GM21423 (cell line): ENCODE measurements at regions not wholly inside any gene's neighbourhood (a gene's known extent, or its start where the extent isn't known, plus 50 kb on each side); places are given as distances from the start of the nearest gene placed in this dataset.
"Not testable (repeated sequence)": the region's sequence is repeated elsewhere in the genome, so short reads cannot be mapped to it uniquely, and the experiment has no call there.

Source experiments
- ATAC-seq: cut with Tn5 transposase; IDR thresholded peaks from one replicate; pipeline ENCODE4 v1.9.1; 2021; ENCODE audit warnings: mild to moderate bottlenecking, moderate library complexity; ENCODE audit not compliant: unreplicated experiment

DNA sequence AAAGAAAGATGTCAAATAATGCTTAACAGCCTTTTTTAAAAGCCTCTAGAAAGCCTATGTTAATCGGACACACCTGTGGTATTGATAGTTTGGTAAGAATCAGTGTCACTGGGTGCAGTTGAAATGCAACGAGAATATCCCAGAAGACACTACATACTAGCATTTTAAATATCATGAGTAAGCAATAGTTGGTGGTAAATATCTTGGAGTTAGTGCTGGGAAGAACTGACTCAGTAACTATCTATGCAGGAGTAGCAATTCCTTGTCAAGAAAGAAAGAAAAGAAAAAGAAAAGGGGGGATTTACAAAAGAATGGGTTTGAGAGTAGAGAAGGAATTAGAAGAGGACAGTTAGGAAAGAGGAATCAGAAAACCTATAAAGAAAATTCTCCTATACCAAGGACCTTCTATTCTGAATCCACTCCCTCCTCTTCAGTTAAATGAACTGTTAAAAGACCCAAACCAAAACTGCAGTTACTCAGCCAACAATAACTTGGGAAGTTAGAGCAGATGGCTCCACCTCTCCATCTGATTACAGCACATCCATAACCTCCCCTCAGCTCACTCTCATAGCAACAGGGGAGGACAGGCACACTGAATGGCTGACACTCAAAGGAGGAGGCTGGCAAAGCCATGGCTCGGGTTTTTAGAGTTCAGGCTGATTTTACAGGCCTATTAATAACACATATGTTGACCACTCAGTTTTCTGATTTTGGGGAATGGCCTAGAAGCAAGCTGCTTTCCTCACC, 207.6 kb upstream of the MDFIC2 start:
- no peak for ATAC-seq

DNA sequence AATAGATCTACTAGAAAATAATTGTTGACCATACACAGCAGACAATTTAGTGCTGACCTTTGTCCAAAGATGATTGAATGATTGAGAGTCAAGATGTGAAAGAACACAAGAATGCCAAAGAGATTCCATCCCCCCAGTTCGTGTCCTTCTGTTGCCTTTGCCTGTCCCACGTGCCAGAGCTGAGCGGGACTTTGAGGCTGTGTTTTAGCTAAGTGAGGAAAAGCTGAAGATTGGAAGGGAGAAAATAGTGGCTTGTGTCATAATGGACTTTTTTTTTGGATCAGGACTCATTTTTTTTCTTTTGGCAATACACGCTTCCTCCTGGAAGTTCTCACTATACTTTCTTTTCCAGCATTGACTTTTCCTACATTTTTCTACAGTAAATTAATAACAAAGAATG, 206.6 kb upstream of the MDFIC2 start:
- ATAC-seq: no peak

DNA sequence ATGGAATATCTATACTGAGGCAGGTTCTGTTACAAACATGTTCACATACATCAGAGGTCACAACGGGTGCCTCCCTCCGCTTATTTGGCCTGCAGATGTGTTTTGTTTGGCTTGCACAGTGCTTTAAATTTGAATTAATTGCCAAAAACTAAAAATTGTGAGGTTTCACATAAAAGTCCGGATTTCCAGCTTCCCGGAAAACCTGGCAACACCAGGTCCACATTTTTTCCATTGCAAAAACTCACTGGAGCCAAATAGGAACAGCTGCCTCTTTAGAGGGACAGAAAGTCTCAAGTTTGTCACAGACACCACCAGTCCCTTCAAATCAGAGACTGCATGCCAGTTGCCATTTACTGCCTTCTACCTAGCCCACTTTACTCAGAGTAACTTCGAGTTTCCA, 205.9 kb upstream of the MDFIC2 start:
- ATAC-seq: no peak

DNA sequence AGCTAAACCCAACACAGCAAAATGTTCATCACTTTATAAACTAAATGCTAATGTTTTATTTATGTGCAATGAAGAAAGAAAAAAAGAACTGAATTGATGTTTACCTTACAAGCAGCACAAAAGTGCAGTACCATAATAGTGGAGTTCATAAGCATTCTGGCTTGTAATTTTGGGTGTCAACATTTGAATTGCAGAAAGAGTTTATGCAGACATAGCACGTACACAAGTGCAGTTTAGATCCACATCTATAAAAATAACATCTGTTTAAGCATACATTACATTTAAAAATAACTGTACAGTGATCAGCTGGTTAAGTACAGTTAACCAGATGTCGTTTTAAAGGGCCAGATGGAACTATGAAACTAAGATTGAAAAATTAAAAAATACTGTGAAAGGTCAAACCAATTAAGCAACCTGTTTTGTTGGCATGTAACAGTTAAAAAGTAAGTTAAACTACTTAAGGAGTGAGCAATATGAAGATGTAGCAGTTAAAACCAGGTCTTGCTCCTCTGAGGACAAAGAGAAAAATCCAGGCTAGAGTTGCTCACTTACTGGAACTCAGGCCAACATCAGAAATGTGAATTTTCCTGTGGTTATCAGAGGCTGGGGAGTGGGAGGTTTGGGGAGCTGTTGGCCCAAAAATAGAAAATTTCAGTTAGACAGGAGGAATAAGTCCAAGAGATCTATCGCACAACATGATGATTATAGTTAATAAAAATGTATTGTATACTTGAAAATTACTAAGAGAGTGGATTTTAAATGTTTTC, 204.9 kb upstream of the MDFIC2 start:
- ATAC-seq: no peak

DNA sequence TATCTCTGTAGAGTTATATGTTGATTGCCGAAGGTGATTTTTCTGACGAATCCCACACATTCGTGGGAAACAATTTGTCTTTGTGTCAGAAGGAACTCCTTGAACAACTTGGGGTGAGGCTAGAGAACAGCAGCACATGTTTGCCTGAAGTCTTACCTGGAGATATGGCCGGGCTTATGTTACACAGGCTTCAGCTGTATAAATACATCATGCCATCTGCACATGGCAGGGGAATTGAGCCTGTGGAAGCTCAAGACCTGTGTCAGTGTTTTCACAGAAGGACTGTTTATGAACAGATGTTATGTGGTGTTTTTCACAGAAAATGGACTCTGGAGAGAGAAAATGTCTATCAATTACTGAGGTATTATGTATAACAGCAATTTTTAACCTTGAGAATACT, 203.6 kb upstream of the MDFIC2 start:
- ATAC-seq: no peak

DNA sequence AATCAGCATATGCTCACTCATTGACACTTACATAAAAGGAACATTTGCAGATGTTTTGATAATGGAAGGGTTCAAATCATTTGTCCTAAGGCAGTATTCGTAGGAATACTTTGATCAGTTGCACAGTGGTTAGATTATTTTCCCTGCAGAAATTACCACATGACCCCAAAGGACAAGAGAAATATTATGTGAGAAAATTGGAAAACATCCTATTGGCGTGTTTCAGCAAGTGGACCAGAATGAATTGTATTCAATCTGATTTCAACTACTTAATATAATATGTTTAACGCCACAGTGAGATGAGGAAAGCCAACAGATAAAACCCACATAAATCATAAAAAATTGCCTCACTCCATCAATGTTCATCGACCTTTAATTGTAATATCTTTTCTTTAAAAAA, 195.0 kb upstream of the MDFIC2 start:
- ATAC-seq: no peak

DNA sequence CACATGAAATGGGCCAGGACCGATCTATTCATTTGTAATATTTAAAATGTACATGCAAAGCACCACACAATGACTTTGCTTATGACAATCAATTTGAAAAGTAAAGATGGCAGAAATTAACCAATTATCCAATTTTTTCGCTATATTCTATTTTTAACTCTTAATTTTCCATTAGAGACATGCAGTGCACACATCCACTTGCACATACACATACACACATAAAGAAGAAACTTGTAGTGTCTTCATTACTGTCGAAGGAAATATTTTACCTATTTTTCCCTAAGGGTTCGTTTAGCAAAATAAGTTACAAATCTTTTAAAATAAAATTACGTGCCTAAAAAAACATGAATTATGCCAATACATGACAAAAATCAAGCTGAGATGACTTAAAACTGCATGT, 194.3 kb upstream of the MDFIC2 start:
- ATAC-seq: no peak

DNA sequence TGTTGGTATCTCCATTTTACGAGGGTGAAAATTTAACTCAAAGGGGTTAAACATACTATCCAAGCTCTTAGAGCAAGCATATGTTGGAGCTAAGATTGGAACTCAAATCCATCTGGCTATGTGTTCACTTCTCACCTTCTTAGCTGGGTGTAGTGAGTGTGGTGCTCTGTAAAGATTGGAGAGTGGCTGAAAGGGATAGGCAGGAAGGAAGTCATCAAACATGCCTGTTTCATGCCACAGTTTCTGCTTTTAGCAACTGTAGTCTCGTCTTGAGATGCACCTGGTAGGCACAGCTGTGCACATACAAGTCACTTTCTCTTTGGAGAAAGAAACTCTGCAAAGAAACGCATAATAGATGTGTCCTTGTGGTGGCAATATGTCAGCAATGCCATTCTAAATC, 189.1 kb upstream of the MDFIC2 start:
- ATAC-seq: no peak

DNA sequence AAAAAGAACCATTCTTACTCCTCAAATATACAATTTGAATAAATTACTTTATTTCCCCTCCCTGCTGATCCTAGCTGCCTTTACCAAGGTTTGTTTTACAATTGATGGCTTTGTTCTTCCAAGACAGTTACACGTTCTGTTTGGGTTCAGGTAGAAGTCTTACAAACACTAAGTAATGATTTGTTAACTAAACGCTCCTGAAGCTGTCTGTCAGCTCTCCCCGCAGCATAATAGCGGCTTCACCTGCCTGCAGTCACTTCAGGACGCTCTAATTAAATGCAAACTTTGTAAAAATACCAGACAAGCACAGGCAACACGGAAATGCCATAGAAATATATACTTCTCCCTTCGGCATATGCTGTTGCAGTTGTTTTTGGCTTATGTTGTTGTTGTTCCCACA, 176.4 kb upstream of the MDFIC2 start:
- no peak for ATAC-seq

DNA sequence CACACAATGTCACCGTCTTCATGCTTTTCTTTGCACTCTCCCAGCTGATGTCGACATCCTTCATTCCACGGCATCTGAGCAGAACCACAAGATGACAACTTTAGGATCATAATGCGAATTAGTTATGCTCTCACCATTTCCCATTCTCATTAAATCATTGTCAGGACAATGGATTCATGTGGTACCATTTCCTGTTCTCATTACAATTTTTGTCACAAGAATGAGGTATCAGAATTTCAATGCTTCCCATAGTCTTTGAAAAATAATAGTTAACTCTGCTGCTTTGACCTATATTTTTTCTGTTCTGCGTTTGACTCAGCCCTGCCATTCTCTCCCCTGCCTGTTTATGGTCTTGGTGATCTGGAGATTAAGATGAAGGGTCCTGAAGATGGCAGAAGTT, 175.7 kb upstream of the MDFIC2 start:
- no peak for ATAC-seq

DNA sequence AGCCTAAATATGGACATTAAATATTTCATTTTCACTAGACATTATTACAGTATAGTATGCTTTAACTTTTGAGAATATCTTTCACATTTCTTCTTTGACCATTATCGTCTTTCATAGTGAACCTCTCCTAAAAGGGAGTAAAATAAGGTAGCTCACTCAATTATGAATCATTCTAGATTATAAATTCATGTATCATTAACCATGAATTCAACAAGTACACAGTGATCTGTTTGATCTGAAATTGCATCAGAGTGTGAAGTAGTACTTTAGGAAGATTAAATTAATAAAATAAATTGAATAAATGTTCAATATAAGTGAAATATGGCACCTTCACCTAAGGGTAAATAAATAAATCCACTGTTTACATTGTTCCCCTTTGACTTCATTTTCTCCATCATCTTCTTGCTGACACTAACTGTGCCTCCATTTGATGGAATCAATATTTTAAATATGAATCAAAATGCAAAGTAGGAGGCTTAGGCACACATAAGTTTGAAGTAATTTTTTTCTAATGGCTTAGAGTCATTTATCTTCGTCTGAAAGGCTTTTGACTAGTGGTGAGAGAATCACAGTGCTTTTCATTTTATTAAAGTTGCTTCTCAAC, 174.1 kb upstream of the MDFIC2 start:
- no peak for ATAC-seq

DNA sequence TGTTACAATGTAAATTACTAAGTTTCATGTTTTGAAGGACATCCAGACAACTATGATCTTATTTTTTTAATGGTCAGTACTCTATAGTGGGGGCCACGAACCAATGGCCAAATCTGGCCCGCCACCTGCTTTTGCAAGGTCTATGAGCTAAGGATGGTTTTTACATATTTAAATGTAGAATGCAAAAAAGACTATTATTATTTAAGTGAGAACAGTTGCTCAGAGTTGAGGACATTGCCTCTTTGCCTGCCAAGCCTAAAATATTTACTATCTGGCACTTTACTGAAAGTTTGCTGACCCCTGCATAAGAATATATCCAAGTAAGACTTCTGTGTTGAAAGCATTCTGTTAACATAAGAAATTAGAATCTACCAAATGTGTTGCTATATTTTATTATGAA, 163.7 kb upstream of the MDFIC2 start:
- no peak for ATAC-seq

DNA sequence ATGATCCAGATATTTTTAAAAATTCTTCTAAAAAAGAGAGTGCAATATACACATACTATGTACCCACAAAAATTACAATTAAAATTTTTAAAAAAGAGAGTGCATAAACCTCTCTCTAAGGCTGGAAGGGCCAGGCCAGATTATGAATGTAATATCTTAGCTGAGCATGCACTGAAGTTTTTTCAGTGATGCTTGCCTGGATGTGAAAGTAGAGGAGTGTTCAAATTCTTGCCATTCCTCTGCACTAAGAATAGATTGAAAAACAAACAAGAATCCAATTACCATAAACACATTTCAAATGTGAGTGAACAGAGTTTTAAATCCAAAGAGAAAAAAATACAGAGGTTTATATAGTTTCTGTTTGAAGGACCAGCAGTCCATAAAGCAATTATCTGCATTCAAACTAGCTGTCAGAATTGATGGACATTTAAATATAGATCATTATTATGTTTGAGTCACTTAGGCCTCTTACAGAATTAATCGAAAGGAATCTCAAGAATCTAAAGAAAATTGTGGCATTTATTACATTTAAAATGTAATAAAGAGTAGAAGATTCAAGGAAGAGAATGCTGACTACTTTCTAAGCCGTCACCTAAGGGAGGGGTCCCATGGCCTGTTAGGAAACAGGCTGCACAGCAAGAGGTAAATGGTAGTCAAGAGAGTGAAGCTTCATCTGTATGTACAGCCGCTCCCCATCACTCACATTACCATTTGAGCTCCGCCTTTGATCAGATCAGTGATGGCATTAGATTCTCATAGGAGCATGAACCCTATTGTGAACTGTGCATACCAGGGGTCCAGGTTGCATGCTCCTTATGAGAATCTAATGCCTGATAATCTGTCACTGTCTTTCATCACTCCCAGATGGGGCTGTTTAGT, 159.3 kb upstream of the MDFIC2 start:
- ATAC-seq: no peak

DNA sequence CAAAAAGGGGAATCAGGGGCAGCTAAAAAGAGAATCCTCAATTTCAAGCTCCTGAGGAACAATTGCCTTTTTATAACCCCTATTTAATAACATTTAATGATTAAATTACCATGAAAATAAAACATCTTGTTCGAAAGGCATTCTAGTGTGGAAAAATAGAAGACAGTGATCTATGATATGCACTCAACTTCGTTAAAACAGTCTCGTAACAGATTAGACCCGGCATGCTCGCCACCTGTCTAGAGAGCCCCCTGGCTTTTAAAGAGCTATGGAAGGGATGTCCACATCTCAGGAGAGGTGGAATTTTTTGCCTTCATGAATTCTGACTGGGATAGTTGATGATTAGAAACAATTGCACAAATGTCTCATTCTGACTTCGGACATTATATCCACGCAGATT, 153.7 kb upstream of the MDFIC2 start:
- ATAC-seq: no peak

DNA sequence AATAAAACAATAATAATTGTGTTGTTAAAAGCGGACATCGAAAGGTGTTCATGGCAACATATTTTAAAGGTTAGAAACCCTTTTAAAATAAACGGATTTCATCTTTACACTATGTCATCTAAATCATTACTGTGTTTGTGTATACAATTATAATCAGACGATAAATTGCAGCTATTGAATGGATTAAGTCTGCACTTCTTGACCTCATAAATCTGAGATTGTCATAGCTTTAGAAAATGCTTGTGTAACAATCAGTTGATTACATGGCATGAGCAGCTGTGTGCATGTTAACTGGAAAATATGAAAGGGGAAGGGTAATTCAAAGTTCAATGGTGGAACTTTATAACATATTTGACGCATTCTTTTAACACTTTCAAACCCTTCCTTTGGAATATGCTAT, 152.4 kb upstream of the MDFIC2 start:
- no peak for ATAC-seq

DNA sequence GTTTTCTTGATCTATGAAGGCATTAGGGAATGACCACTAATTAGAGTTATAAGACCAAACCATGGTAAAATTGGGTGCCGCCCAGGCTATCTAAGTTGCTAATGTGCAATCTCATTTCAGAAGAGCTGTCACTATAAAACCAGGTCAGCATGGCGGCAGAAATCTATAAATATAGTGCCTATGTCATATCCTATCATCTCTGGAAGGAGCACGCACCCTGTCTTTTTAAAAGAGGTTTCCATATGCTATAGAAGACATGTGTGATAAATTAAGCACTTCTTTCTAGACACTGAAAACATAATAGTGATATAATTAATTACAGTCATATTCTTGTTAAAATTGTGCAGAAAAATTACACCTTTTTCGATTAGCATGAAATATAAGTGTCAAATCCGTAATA, 152.0 kb upstream of the MDFIC2 start:
- no peak for ATAC-seq

DNA sequence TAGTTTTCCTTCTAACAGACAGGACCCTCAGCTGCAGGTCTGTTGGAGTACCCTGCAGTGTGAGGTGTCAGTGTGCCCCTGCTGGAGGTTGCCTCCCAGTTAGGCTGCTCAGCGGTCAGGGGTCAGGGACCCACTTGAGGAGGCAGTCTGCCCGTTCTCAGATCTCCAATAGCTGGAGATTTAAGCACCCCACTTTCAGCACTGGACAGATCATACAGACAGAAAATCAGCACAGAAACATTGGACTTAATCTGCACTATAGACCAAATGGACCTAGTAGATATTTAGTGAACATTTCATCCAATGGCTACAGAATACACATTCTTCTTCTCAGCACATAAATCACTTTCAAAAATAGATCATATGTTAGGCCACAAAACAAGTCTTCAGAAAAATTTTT, 137.8 kb upstream of the MDFIC2 start:
- not testable (repeated sequence) for ATAC-seq

DNA sequence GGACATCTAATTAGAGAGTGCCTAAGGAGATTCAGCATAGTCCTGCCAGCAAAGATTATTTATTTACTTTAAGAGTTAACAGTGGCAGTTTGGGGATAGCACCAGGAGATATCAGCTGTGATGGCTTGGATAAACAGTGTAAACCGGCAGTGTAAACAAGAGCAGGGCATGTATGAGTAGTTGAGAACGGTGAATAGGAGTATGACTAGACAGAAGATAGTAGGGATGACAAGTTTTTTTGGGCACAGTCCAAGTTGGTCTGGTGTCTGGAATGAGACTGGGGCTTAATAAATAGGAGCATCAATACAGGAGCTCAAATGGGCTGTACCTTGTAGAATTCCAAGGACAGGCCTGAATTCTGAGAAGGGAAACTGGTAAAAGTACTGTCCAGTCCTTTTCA, 123.0 kb upstream of the MDFIC2 start:
- not testable (repeated sequence) for ATAC-seq

DNA sequence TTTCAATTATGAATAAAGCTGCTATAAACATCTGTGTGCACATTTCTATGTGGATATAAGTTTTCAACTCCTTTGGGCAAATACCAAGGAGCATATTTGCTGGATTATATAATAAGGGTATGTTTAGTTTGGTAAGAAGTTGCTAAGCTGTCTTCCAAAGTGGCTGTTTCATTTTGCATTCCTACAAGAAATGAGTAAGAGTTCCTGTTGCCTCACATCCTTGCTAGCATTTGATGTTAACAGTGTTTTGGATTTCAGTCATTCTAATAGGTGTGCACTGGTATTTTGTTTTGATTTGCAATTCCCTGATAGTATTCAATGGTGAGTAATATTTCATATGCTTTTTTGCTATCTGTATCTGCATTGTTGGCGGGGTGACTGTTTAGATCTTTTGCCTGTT, 120.7 kb upstream of the MDFIC2 start:
- no peak for ATAC-seq

DNA sequence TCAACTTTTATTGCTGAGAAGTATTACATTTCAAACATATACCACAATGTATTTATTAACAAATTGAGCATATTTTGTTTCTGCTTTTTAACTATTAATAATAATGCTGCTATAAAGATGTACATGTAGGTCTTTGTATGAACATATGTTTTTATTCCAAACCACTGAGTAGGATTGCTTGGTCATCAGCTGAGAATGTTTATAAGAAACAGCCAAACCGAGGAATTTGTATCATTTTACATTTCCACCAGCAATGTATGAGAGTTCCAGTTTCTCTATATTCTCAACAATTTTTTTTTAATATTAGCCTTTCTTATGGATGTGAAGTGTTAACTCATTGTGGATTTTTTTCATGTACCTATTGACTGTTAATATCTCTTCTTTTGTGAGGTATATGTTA, 119.5 kb upstream of the MDFIC2 start:
- no peak for ATAC-seq

DNA sequence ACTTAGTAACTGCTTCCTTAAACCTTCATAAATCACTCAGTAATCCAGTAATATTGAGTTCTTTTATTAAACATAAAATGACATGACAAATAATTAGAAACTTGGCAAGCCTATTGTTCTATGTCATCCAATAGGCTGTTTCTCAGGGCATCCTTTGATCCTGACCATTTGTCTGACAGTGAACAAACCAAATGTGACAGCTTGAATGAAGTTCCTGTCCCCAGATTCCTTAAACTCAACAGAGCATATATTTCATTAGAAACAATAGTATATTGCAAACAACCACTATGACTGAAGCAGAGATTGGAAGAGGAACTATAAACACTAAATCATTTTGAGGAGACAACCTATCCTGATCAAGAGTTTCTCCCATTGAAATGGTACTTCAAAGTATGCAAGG, 113.6 kb upstream of the MDFIC2 start:
- ATAC-seq: no peak
